ENCODE measurements at regions not wholly inside any gene's neighbourhood (a gene's known extent, or its start where the extent isn't known, plus 50 kb on each side); places are given as distances from the start of the nearest gene placed in this dataset.
"Not testable (repeated sequence)": the region's sequence is repeated elsewhere in the genome, so short reads cannot be mapped to it uniquely, and the experiment has no call there.

DNA sequence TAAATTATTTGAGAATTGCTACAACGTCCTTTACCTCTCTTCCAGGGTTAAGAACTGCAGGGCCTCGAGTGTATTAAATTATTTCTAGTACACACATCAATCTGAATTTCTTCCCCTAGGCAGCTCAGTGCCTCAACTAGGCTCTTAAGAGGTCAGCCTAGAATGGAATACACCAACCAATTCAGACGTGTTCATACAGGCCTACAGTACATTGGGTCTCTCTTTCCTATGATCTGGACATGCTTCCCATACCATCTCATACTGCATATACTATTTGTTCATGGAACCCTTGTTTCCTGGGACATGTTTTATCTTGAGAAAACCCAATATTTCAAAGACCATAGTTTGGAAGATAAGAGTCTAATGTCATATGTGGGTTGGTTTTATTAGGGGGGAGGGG lies 434.1 kb upstream of the WWC1 start:
- ChIA-PET POLR2A (no interaction called here), CTCF (no interaction called here)
- DNase-seq (ENCODE audit: low read depth, low spot score): no peak
- Histone ChIP-seq H3K9ac (replicated peaks; ENCODE audit: extremely low read depth, insufficient read depth, low read length) (no peak overlapping the region), H3K27me3 (ENCODE audit: control insufficient read depth in 2 of 2, insufficient read depth in 2 of 2, low read length in 2 of 2) (no peaks in the 10 kb centered on the region), H3K9me3 (replicated peaks; ENCODE audit: control insufficient read depth, insufficient read depth, low read length) (peaks cover 2% of the 10 kb centered on the region), H3K9me1 (replicated peaks; ENCODE audit: control insufficient read depth, extremely low read depth, insufficient read depth, low read length) (no peaks in the 10 kb centered on the region), H3K4me1 (ENCODE audit: control insufficient read depth, extremely low read depth, insufficient read depth, low read length) (no peaks in the 10 kb centered on the region), H3K27ac (ENCODE audit: insufficient read depth, low read depth, low read length) (no peak overlapping the region), H3K36me3 (ENCODE audit: control insufficient read depth in 2 of 2, extremely low read depth in 1 of 2, insufficient read depth in 2 of 2, low read length in 2 of 2) (no peaks in the 10 kb centered on the region), H2AFZ (ENCODE audit: low read depth, low read length) (no peak overlapping the region), H3K4me3 (replicated peaks in 1 of 3; ENCODE audit: insufficient read depth in 1 of 3, low read depth in 1 of 3, low read length in 3 of 3) (no peak overlapping the region), H3K79me2 (ENCODE audit: control insufficient read depth, insufficient read depth, low read length) (no peaks in the 10 kb centered on the region), H4K20me1 (replicated peaks; ENCODE audit: control insufficient read depth, extremely low read depth, insufficient read depth, low read length) (no peaks in the 10 kb centered on the region), H3K4me2 (ENCODE audit: insufficient read depth, low read length) (no peak overlapping the region)
- dilution Hi-C loops (cut with MboI; ENCODE audit: extremely low pct_ligation_motif_present, low sequenced_read_pairs): no loop called here
- BruUV-seq (replicated peaks): no TSS peak
- FAIRE-seq: no peak
- intact Hi-C loops (cut with micrococcal nuclease): no loop called here
- TF ChIP-seq MAX (IDR thresholded peaks at IDR 0.05; ENCODE audit: insufficient read depth, insufficient read length) (no peak), GATA2 (IDR thresholded peaks at IDR 0.05; ENCODE audit: insufficient read depth, insufficient read length, low read depth, low read length) (no peak), JUN (IDR thresholded peaks at IDR 0.05; ENCODE audit: borderline replicate concordance, insufficient read depth, insufficient read length, low read depth) (no peak), EZH2 (IDR thresholded peaks at IDR 0.05; ENCODE audit: borderline replicate concordance, low read depth, low read length, severe bottlenecking) (no peak), FOS (IDR thresholded peaks at IDR 0.05; ENCODE audit: borderline replicate concordance, insufficient read depth, low read length) (no peak), POLR2AphosphoS5 (IDR thresholded peaks at IDR 0.05; ENCODE audit: insufficient read depth, low read depth, low read length) (no peak), MYC (IDR thresholded peaks at IDR 0.05; ENCODE audit: low read depth, low read length) (no peak), POLR2A (IDR thresholded peaks at IDR 0.05; ENCODE audit: low read depth, low read length) (no peak)
- TF ChIP-seq, protein P1, sequence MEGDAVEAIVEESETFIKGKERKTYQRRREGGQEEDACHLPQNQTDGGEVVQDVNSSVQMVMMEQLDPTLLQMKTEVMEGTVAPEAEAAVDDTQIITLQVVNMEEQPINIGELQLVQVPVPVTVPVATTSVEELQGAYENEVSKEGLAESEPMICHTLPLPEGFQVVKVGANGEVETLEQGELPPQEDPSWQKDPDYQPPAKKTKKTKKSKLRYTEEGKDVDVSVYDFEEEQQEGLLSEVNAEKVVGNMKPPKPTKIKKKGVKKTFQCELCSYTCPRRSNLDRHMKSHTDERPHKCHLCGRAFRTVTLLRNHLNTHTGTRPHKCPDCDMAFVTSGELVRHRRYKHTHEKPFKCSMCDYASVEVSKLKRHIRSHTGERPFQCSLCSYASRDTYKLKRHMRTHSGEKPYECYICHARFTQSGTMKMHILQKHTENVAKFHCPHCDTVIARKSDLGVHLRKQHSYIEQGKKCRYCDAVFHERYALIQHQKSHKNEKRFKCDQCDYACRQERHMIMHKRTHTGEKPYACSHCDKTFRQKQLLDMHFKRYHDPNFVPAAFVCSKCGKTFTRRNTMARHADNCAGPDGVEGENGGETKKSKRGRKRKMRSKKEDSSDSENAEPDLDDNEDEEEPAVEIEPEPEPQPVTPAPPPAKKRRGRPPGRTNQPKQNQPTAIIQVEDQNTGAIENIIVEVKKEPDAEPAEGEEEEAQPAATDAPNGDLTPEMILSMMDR (IDR thresholded peaks at IDR 0.05; ENCODE audit: extremely low read depth in 1 of 2, insufficient read depth in 1 of 2, low read depth in 1 of 2, low read length in 2 of 2): no peak

- H3K9me1 ChIP-seq (replicated peaks; ENCODE audit: control insufficient read depth, extremely low read depth, insufficient read depth, low read length); DNase-seq (ENCODE audit: low read depth, low spot score); H3K4me1 ChIP-seq (ENCODE audit: control insufficient read depth, extremely low read depth, insufficient read depth, low read length); dilution Hi-C loops (cut with MboI; ENCODE audit: extremely low pct_ligation_motif_present, low sequenced_read_pairs); BruUV-seq (replicated peaks); CTCF ChIA-PET; intact Hi-C loops (cut with micrococcal nuclease); H3K36me3 ChIP-seq (ENCODE audit: control insufficient read depth in 2 of 2, extremely low read depth in 1 of 2, insufficient read depth in 2 of 2, low read length in 2 of 2); H3K27me3 ChIP-seq (ENCODE audit: control insufficient read depth in 2 of 2, insufficient read depth in 2 of 2, low read length in 2 of 2); H3K4me2 ChIP-seq (ENCODE audit: insufficient read depth, low read length); POLR2A ChIA-PET; H3K9me3 ChIP-seq (replicated peaks; ENCODE audit: control insufficient read depth, insufficient read depth, low read length); H3K4me3 ChIP-seq (replicated peaks in 1 of 3; ENCODE audit: insufficient read depth in 1 of 3, low read depth in 1 of 3, low read length in 3 of 3); H4K20me1 ChIP-seq (replicated peaks; ENCODE audit: control insufficient read depth, extremely low read depth, insufficient read depth, low read length); H3K27ac ChIP-seq (ENCODE audit: insufficient read depth, low read depth, low read length); H3K79me2 ChIP-seq (ENCODE audit: control insufficient read depth, insufficient read depth, low read length); H2AFZ ChIP-seq (ENCODE audit: low read depth, low read length); H3K9ac ChIP-seq (replicated peaks; ENCODE audit: extremely low read depth, insufficient read depth, low read length); FAIRE-seq: not testable (repeated sequence)
These were observed 433.1 kb upstream of the WWC1 start for GRCh38 chr5:167858186-167858855.

Data from endothelial cell of umbilical vein (primary cell).